Natural killer cell (primary cell): ENCODE measurements at regions not wholly inside any gene's neighbourhood (a gene's known extent, or its start where the extent isn't known, plus 50 kb on each side); places are given as distances from the start of the nearest gene placed in this dataset.
"Not testable (repeated sequence)": the region's sequence is repeated elsewhere in the genome, so short reads cannot be mapped to it uniquely, and the experiment has no call there.

Experiments
- ATAC-seq, 3 donors: fragments of 150-1000 bp in 2 of 3; fragments of 200-7000 bp in 1 of 3; cut with Tn5 transposase; 1 replicate in 1 of 3; 2 replicates in 2 of 3; pipeline ENCODE4 v1.10.0; 2021; ENCODE audit warnings: mild to moderate bottlenecking in 2 of 3, moderate library complexity in 2 of 3
- DNase-seq, 2 donors: peaks; one replicate each; pipeline versions ENCODE4 v3.0.0 to v3.0.0-alpha.2; 2013 to 2021; ENCODE audit warnings: mixed read lengths in 1 of 2
- H3K27ac ChIP-seq: one replicate; pipeline ENCODE4 v1.5.1; 2013; ENCODE audit warnings: mild to moderate bottlenecking, low read length
- H3K27me3 ChIP-seq: one replicate; pipeline ENCODE4 v1.6.1; 2013; ENCODE audit warnings: low read length; ENCODE audit not compliant: control insufficient read depth, insufficient read depth
- H3K36me3 ChIP-seq: one replicate; pipeline ENCODE4 v1.6.1; 2013; ENCODE audit warnings: low read length; ENCODE audit not compliant: control insufficient read depth, insufficient read depth
- H3K4me1 ChIP-seq: one replicate; pipeline ENCODE4 v1.6.1; 2013; ENCODE audit warnings: low read length; ENCODE audit not compliant: control insufficient read depth, insufficient read depth
- H3K4me3 ChIP-seq: one replicate; pipeline ENCODE4 v1.5.1; 2013; ENCODE audit warnings: low read length
- H3K9me3 ChIP-seq: one replicate; pipeline ENCODE4 v1.6.1; 2013; ENCODE audit warnings: low read length; ENCODE audit not compliant: control insufficient read depth, insufficient read depth
- H3K27ac Mint-ChIP-seq, 2 donors: one replicate each; pipeline ENCODE4 v1.8.0; 2022; ENCODE audit warnings: mild to moderate bottlenecking in 2 of 2, mixed read lengths in 2 of 2, moderate library complexity in 1 of 2
- H3K27me3 Mint-ChIP-seq, 2 donors: one replicate each; pipeline ENCODE4 v1.8.0; 2022; ENCODE audit warnings: low read depth in 2 of 2, mixed read lengths in 2 of 2
- H3K36me3 Mint-ChIP-seq: one replicate; pipeline ENCODE4 v1.8.0; 2022; ENCODE audit warnings: mixed read lengths
- H3K4me1 Mint-ChIP-seq, 2 donors: one replicate each; pipeline ENCODE4 v1.8.0; 2022; ENCODE audit warnings: mixed read lengths in 2 of 2
- H3K4me3 Mint-ChIP-seq: one replicate; pipeline ENCODE4 v1.8.0; 2022; ENCODE audit warnings: mild to moderate bottlenecking, moderate library complexity, mixed read lengths
- H3K9me3 Mint-ChIP-seq, 2 donors: one replicate each; pipeline ENCODE4 v1.8.0; 2022; ENCODE audit warnings: mixed read lengths in 2 of 2
- CTCF ChIP-seq: fragments of 200-600 bp; IDR thresholded peaks from one replicate; pipeline ENCODE4 v1.8.0; 2022; ENCODE audit warnings: antibody characterized with exemption
- WGBS: methylation state at CpG from one replicate; pipeline ENCODE4 v1.1.7; 2013; ENCODE audit warnings: missing lambda C conversion rate; ENCODE audit not compliant: insufficient coverage; 5-methylcytosine and 5-hydroxymethylcytosine counted together
- intact Hi-C: fragments of 100-400 bp; cut with micrococcal nuclease; formaldehyde crosslinking; loops from one replicate; pipeline ENCODE4 v1.14.2; 2022

- TF ChIP-seq CTCF: no peak
- no peak overlapping the region for H3K4me3 ChIP-seq
- WGBS: 96% methylated on average over 2 of the region's 6 CpGs
- no peak for ATAC-seq
- H3K9me3 Mint-ChIP-seq: peaks cover 0 to 2% of the 10 kb centered on the region in 2 donors
- H3K4me1 Mint-ChIP-seq: no peaks in the 10 kb centered on the region
- no peak overlapping the region for H3K27ac Mint-ChIP-seq
- H3K9me3 ChIP-seq: no peaks in the 10 kb centered on the region
- H3K27me3 Mint-ChIP-seq: no peaks in the 10 kb centered on the region
- intact Hi-C loops: no loop called here
- H3K4me1 ChIP-seq: no peaks in the 10 kb centered on the region
- H3K4me3 Mint-ChIP-seq: no peak overlapping the region
- no peaks in the 10 kb centered on the region for H3K27me3 ChIP-seq
- no peak overlapping the region for H3K27ac ChIP-seq
- DNase-seq: no peak
- H3K36me3 Mint-ChIP-seq: no peaks in the 10 kb centered on the region
- H3K36me3 ChIP-seq: no peaks in the 10 kb centered on the region
Measured at GRCh38 chr12:97075161-97075933, 168.3 kb downstream of the NEDD1 start.

GRCh38 chr12:97075934-97076630 is 169.0 kb downstream of the NEDD1 start:
- intact Hi-C loops: no loop called here
- H3K4me1 Mint-ChIP-seq: no peaks in the 10 kb centered on the region
- H3K9me3 Mint-ChIP-seq: peaks cover 0 to 2% of the 10 kb centered on the region in 2 donors
- no peak overlapping the region for H3K4me3 Mint-ChIP-seq
- ATAC-seq (no peak), DNase-seq (no peak)
- Histone ChIP-seq H3K4me1 (no peaks in the 10 kb centered on the region), H3K9me3 (no peaks in the 10 kb centered on the region), H3K27me3 (no peaks in the 10 kb centered on the region), H3K36me3 (no peaks in the 10 kb centered on the region), H3K27ac (no peak overlapping the region), H3K4me3 (no peak overlapping the region)
- WGBS: 81% methylated on average over 5 of the region's 6 CpGs
- TF ChIP-seq CTCF: no peak
- no peaks in the 10 kb centered on the region for H3K36me3 Mint-ChIP-seq
- no peaks in the 10 kb centered on the region for H3K27me3 Mint-ChIP-seq
- no peak overlapping the region for H3K27ac Mint-ChIP-seq

GRCh38 chr12:97076912-97077311 is 169.9 kb downstream of the NEDD1 start:
- ATAC-seq, H3K9me3 ChIP-seq, H3K36me3 ChIP-seq, H3K27me3 Mint-ChIP-seq, H3K27me3 ChIP-seq, H3K27ac ChIP-seq, H3K27ac Mint-ChIP-seq, H3K4me3 Mint-ChIP-seq, intact Hi-C loops, H3K36me3 Mint-ChIP-seq, H3K4me1 ChIP-seq, H3K9me3 Mint-ChIP-seq, H3K4me3 ChIP-seq, H3K4me1 Mint-ChIP-seq, DNase-seq: not testable (repeated sequence)
- 84% methylated on average over 8 of the region's 9 CpGs for WGBS

- no peak for ATAC-seq
- Histone ChIP-seq H3K36me3 (no peaks in the 10 kb centered on the region), H3K27me3 (no peaks in the 10 kb centered on the region), H3K4me3 (no peak overlapping the region), H3K4me1 (no peaks in the 10 kb centered on the region), H3K9me3 (no peaks in the 10 kb centered on the region), H3K27ac (no peak overlapping the region)
- TF ChIP-seq CTCF: no peak
- no peak for DNase-seq
- Mint-ChIP-seq H3K36me3 (no peaks in the 10 kb centered on the region), H3K9me3 (no peaks in the 10 kb centered on the region), H3K4me3 (no peak overlapping the region), H3K4me1 (no peaks in the 10 kb centered on the region), H3K27ac (no peak overlapping the region), H3K27me3 (no peaks in the 10 kb centered on the region)
- intact Hi-C loops: no loop called here
Measured at GRCh38 chr12:97082029-97082428, 175.0 kb downstream of the NEDD1 start.
